Astrocyte (in vitro differentiated cells and primary cell): ENCODE measurements at regions not wholly inside any gene's neighbourhood (a gene's known extent, or its start where the extent isn't known, plus 50 kb on each side); places are given as distances from the start of the nearest gene placed in this dataset.

ENCODE experiments used
- DNase-seq: peaks from one replicate; pipeline ENCODE4 v3.0.0-alpha.2; 2010; ENCODE audit warnings: low read depth
- FAIRE-seq: peaks from 2 replicates; lab custom pipeline; 2011; peaks lifted over from hg19 to GRCh38; lab: Jason Lieb, UNC
- H2AFZ ChIP-seq: 2 replicates; pipeline ENCODE4 v1.6.0; 2012; ENCODE audit warnings: low read depth, low read length, inconsistent platforms
- H3K27ac ChIP-seq: 2 replicates; pipeline ENCODE4 v1.5.1; 2011; ENCODE audit warnings: low read depth, low read length, inconsistent platforms
- H3K27me3 ChIP-seq: 2 replicates; pipeline ENCODE4 v1.6.0; 2011; ENCODE audit warnings: low read length, inconsistent platforms; ENCODE audit not compliant: insufficient read depth
- H3K36me3 ChIP-seq: 2 replicates; pipeline ENCODE4 v1.5.1; 2011; ENCODE audit warnings: low read length, inconsistent platforms; ENCODE audit not compliant: insufficient read depth
- H3K4me1 ChIP-seq: 2 replicates; pipeline ENCODE4 v1.5.1; 2011; ENCODE audit warnings: low read length, inconsistent platforms; ENCODE audit not compliant: insufficient read depth
- H3K4me2 ChIP-seq: 2 replicates; pipeline ENCODE4 v1.6.0; 2012; ENCODE audit warnings: low read length, inconsistent platforms
- H3K4me3 ChIP-seq: 2 replicates; pipeline ENCODE4 v1.5.1; 2011; ENCODE audit warnings: low read depth, mild to moderate bottlenecking, low read length, inconsistent platforms; ENCODE audit not compliant: insufficient read depth
- H3K79me2 ChIP-seq: 2 replicates; pipeline ENCODE4 v1.6.0; 2012; ENCODE audit warnings: mild to moderate bottlenecking, low read length, inconsistent platforms; ENCODE audit not compliant: insufficient read depth
- H3K9ac ChIP-seq: 2 replicates; pipeline ENCODE4 v1.6.0; 2012; ENCODE audit warnings: mild to moderate bottlenecking, low read length, inconsistent platforms
- H3K9me3 ChIP-seq: 2 replicates; pipeline ENCODE4 v1.5.1; 2012; ENCODE audit warnings: low read depth, mild to moderate bottlenecking, low read length, inconsistent platforms; ENCODE audit not compliant: insufficient read depth
- H4K20me1 ChIP-seq: 2 replicates; pipeline ENCODE4 v1.6.0; 2012; ENCODE audit warnings: low read length, inconsistent platforms; ENCODE audit not compliant: insufficient read depth
- H3K27ac Mint-ChIP-seq: one replicate; pipeline ENCODE4 v1.8.0; 2021; ENCODE audit warnings: mild to moderate bottlenecking, mixed read lengths; ENCODE audit not compliant: unreplicated experiment
- H3K27me3 Mint-ChIP-seq: one replicate; pipeline ENCODE4 v1.8.0; 2021; ENCODE audit warnings: low read depth, mixed read lengths; ENCODE audit not compliant: unreplicated experiment
- H3K36me3 Mint-ChIP-seq: one replicate; pipeline ENCODE4 v1.8.0; 2021; ENCODE audit warnings: low read depth, mixed read lengths; ENCODE audit not compliant: unreplicated experiment
- H3K4me1 Mint-ChIP-seq: one replicate; pipeline ENCODE4 v1.8.0; 2021; ENCODE audit warnings: low read depth, mixed read lengths; ENCODE audit not compliant: unreplicated experiment
- H3K4me3 Mint-ChIP-seq: one replicate; pipeline ENCODE4 v1.8.0; 2021; ENCODE audit warnings: mild to moderate bottlenecking, moderate library complexity, mixed read lengths; ENCODE audit not compliant: unreplicated experiment
- H3K9me3 Mint-ChIP-seq: one replicate; pipeline ENCODE4 v1.8.0; 2021; ENCODE audit warnings: mild to moderate bottlenecking, mixed read lengths; ENCODE audit not compliant: unreplicated experiment
- CTCF ChIP-seq: IDR thresholded peaks from 2 replicates; pipeline ENCODE4 v1.5.1; 2011; ENCODE audit warnings: low read depth, mild to moderate bottlenecking, inconsistent platforms, low read length, moderate library complexity; ENCODE audit not compliant: insufficient read depth
- EZH2 ChIP-seq: IDR thresholded peaks from 2 replicates; pipeline ENCODE4 v1.6.1; 2012; ENCODE audit warnings: mild to moderate bottlenecking, low read length, inconsistent platforms; ENCODE audit not compliant: insufficient read depth

GRCh38 chr15:84398763-84399701, 163.5 kb downstream of the GOLGA6L4 start:
- Histone ChIP-seq H4K20me1 (no peaks in the 10 kb centered on the region), H3K4me1 (no peaks in the 10 kb centered on the region), H3K4me2 (no peak overlapping the region), H3K79me2 (no peaks in the 10 kb centered on the region), H3K27ac (no peak overlapping the region), H3K27me3 (no peaks in the 10 kb centered on the region), H3K9me3 (no peaks in the 10 kb centered on the region), H3K9ac (no peak overlapping the region), H3K36me3 (no peaks in the 10 kb centered on the region), H2AFZ (no peak overlapping the region), H3K4me3 (no peak overlapping the region)
- TF ChIP-seq CTCF (no peak), EZH2 (no peak)
- no peak for FAIRE-seq
- no peak for DNase-seq
- peaks cover 4% of the 10 kb centered on the region for H3K9me3 Mint-ChIP-seq
- H3K36me3 Mint-ChIP-seq, result peaks cover 25% of the 10 kb centered on the region
- no peak overlapping the region for H3K27ac Mint-ChIP-seq
- H3K27me3 Mint-ChIP-seq, result peaks cover 45% of the 10 kb centered on the region
- H3K4me3 Mint-ChIP-seq, result no peak overlapping the region
- no peaks in the 10 kb centered on the region for H3K4me1 Mint-ChIP-seq

- Mint-ChIP-seq H3K4me3 (no peak overlapping the region), H3K9me3 (peaks cover 4% of the 10 kb centered on the region), H3K36me3 (peaks cover 25% of the 10 kb centered on the region), H3K4me1 (no peaks in the 10 kb centered on the region), H3K27me3 (peaks cover 42% of the 10 kb centered on the region), H3K27ac (no peak overlapping the region)
- no peaks in the 10 kb centered on the region for H3K9me3 ChIP-seq
- no peak for FAIRE-seq
- H3K4me3 ChIP-seq, result no peak overlapping the region
- no peaks in the 10 kb centered on the region for H3K4me1 ChIP-seq
- no peak overlapping the region for H3K4me2 ChIP-seq
- no peaks in the 10 kb centered on the region for H4K20me1 ChIP-seq
- no peak for TF ChIP-seq CTCF
- no peak for TF ChIP-seq EZH2
- no peak overlapping the region for H3K27ac ChIP-seq
- H3K36me3 ChIP-seq, result no peaks in the 10 kb centered on the region
- H3K79me2 ChIP-seq, result no peaks in the 10 kb centered on the region
- H3K27me3 ChIP-seq, result no peaks in the 10 kb centered on the region
- DNase-seq, result no peak
- H2AFZ ChIP-seq, result no peak overlapping the region
- H3K9ac ChIP-seq, result no peak overlapping the region
These were observed 164.6 kb downstream of the GOLGA6L4 start for GRCh38 chr15:84400017-84400740.
